ENCODE measurements at regions not wholly inside any gene's neighbourhood (a gene's known extent, or its start where the extent isn't known, plus 50 kb on each side); places are given as distances from the start of the nearest gene placed in this dataset.

DNA sequence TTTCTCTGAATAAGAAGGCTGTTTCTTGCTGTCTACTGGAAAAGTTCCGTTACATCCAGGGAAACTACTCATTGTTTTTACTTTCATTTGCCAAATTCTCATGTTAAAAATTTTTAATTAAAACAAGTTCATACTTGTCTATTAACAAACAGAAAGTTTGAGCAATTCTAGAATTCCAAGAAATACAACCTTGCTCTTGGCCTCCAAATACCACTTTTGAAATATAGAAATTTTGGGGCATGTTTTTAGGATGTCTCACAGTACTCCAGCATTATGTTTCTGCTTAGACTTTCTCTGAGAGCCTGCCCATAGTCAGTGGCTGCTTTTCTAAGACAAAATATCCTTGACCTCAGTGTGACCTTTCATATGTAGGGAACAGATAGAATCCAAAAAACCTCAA lies 228.7 kb upstream of the RND3 start:
- Histone ChIP-seq H3K4me3 (no peak overlapping the region), H4K20me1 (ENCODE audit: insufficient read depth) (no peaks in the 10 kb centered on the region), H3K9me2 (ENCODE audit: insufficient read depth) (no peaks in the 10 kb centered on the region), H3K27ac (peak overlapping the region; percentile 2; the same call in 1 of the 2 replicates), H3F3A (ENCODE audit: insufficient read depth) (peaks cover 14% of the 10 kb centered on the region), H3K79me2 (ENCODE audit: insufficient read depth) (no peaks in the 10 kb centered on the region), H3K9me3 (ENCODE audit: low read depth) (no peaks in the 10 kb centered on the region), H3K4me1 (ENCODE audit: insufficient read depth) (peaks cover 16% of the 10 kb centered on the region), H2AFZ (peak overlapping the region; percentile 4), H3K4me2 (ENCODE audit: unreplicated experiment) (peak overlapping the region; percentile 15), H3K9ac (no peak overlapping the region), H3K36me3 (ENCODE audit: low read depth) (no peaks in the 10 kb centered on the region), H3K27me3 (replicated peaks; ENCODE audit: insufficient read depth) (no peaks in the 10 kb centered on the region)
- peak; percentile 46 for DNase-seq
- in situ Hi-C loops (cut with MboI), result no loop called here
- TF ChIP-seq EZH2phosphoT487 (IDR thresholded peaks at IDR 0.05; ENCODE audit: insufficient read depth, low read depth) (no peak), EZH2 (IDR thresholded peaks at IDR 0.05; ENCODE audit: insufficient read depth, poor library complexity, severe bottlenecking) (no peak)
- 26 to 29% methylated on average over 1 of the region's 1 CpG for WGBS, 2 experiments (ENCODE audit: low coverage in 1 of 2, low lambda C conversion rate in 2 of 2, missing lambda C conversion rate in 2 of 2)

DNA sequence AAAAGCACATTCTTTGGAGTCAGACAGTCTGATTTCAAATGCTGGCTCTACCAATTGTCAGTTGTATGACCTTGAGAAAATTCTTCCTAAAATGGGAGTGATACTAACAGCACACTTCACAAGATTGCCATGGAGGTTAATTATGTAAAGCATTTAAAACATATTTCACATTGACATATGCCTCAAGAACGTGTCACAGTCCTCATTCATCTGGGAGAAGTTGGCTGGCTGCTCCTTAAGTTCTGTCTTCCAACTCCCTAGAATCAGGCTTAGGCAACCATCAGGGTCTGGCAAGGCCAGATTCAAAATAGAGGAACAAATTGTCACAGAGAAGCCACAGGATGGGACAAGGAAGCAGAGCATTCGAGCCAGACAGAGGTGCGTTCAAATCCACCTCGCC lies 228.0 kb upstream of the RND3 start:
- no peak for DNase-seq
- no peaks in the 10 kb centered on the region for H3K9me3 ChIP-seq (ENCODE audit: low read depth)
- H3K4me3 ChIP-seq, result no peak overlapping the region
- H2AFZ ChIP-seq, result peak overlapping the region; percentile 4
- H3F3A ChIP-seq (ENCODE audit: insufficient read depth), result peaks cover 14% of the 10 kb centered on the region
- H3K9ac ChIP-seq, result no peak overlapping the region
- no peaks in the 10 kb centered on the region for H4K20me1 ChIP-seq (ENCODE audit: insufficient read depth)
- H3K9me2 ChIP-seq (ENCODE audit: insufficient read depth), result no peaks in the 10 kb centered on the region
- WGBS, 2 experiments (ENCODE audit: low coverage in 1 of 2, low lambda C conversion rate in 2 of 2, missing lambda C conversion rate in 2 of 2), result 48 to 53% methylated on average over 4 of the region's 4 CpGs
- H3K79me2 ChIP-seq (ENCODE audit: insufficient read depth), result no peaks in the 10 kb centered on the region
- H3K27ac ChIP-seq, result peak overlapping the region; percentile 2; the same call in 1 of the 2 replicates
- H3K27me3 ChIP-seq (replicated peaks; ENCODE audit: insufficient read depth), result no peaks in the 10 kb centered on the region
- H3K36me3 ChIP-seq (ENCODE audit: low read depth), result no peaks in the 10 kb centered on the region
- H3K4me2 ChIP-seq (ENCODE audit: unreplicated experiment), result no peak overlapping the region
- in situ Hi-C loops (cut with MboI), result no loop called here
- H3K4me1 ChIP-seq (ENCODE audit: insufficient read depth), result peaks cover 16% of the 10 kb centered on the region
- TF ChIP-seq EZH2 (IDR thresholded peaks at IDR 0.05; ENCODE audit: insufficient read depth, poor library complexity, severe bottlenecking), result no peak
- TF ChIP-seq EZH2phosphoT487 (IDR thresholded peaks at IDR 0.05; ENCODE audit: insufficient read depth, low read depth), result no peak

DNA sequence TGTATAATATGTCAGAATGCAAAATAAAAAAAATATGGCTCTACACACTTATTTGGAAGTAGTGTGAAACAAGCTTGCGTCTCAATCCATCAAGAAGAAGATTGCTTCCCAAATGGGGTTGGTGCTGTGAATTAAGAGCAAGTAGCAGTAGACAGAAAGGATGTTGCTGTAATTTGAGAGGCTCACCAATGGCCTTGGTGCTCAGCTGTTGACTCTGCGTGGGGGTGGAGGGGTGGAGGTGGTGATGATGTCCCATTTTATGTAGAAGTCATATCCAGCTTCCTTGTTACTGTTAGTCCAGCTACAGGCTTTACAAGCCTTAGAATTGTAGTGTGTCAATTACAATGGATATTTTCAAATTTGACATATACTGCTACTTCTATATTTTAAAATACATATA lies 223.4 kb upstream of the RND3 start:
- no peak overlapping the region for H2AFZ ChIP-seq
- H3K4me1 ChIP-seq (ENCODE audit: insufficient read depth), result peaks cover 6% of the 10 kb centered on the region
- TF ChIP-seq EZH2phosphoT487 (IDR thresholded peaks at IDR 0.05; ENCODE audit: insufficient read depth, low read depth), result no peak
- TF ChIP-seq EZH2 (IDR thresholded peaks at IDR 0.05; ENCODE audit: insufficient read depth, poor library complexity, severe bottlenecking), result no peak
- WGBS, 2 experiments (ENCODE audit: low coverage in 1 of 2, low lambda C conversion rate in 2 of 2, missing lambda C conversion rate in 2 of 2), result 37 to 63% methylated on average over 2 of the region's 2 CpGs
- DNase-seq, result no peak
- H3K4me2 ChIP-seq (ENCODE audit: unreplicated experiment), result no peak overlapping the region
- H3K9ac ChIP-seq, result no peak overlapping the region
- in situ Hi-C loops (cut with MboI), result no loop called here
- no peak overlapping the region for H3K4me3 ChIP-seq
- H3K9me3 ChIP-seq (ENCODE audit: low read depth), result no peaks in the 10 kb centered on the region
- H3K27ac ChIP-seq, result no peak overlapping the region
- no peaks in the 10 kb centered on the region for H3K36me3 ChIP-seq (ENCODE audit: low read depth)
- H4K20me1 ChIP-seq (ENCODE audit: insufficient read depth), result no peaks in the 10 kb centered on the region
- no peaks in the 10 kb centered on the region for H3K9me2 ChIP-seq (ENCODE audit: insufficient read depth)
- H3K79me2 ChIP-seq (ENCODE audit: insufficient read depth), result no peaks in the 10 kb centered on the region
- no peaks in the 10 kb centered on the region for H3K27me3 ChIP-seq (replicated peaks; ENCODE audit: insufficient read depth)
- peaks cover 2% of the 10 kb centered on the region; the same call in 1 of the 2 replicates for H3F3A ChIP-seq (ENCODE audit: insufficient read depth)

DNA sequence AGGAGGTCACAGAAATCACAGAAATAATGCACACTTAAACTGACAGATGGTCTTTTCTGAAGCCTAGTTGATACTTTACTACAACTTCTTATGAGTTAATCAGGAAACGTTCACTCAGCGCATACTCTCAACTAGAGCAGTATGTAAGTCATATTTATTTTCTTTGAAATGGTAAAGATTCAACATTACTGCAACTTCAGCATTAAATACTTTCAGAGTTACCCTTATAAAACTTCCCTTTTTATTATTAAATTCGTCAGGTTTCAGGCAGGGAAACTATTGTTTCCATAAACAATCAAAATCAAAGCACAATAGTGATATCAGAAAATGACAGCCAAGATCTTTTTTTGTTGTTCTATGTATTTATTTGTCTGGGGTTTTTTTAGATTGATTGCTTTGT lies 222.6 kb upstream of the RND3 start:
- no peaks in the 10 kb centered on the region for H3F3A ChIP-seq (ENCODE audit: insufficient read depth)
- H3K9ac ChIP-seq, result no peak overlapping the region
- H3K4me2 ChIP-seq (ENCODE audit: unreplicated experiment), result no peak overlapping the region
- no peak overlapping the region for H2AFZ ChIP-seq
- no peak overlapping the region for H3K4me3 ChIP-seq
- WGBS, 2 experiments (ENCODE audit: low coverage in 1 of 2, low lambda C conversion rate in 2 of 2, missing lambda C conversion rate in 2 of 2), result 87 to 91% methylated on average over 3 of the region's 3 CpGs
- no peaks in the 10 kb centered on the region for H3K9me2 ChIP-seq (ENCODE audit: insufficient read depth)
- H3K4me1 ChIP-seq (ENCODE audit: insufficient read depth), result 0 out of 2 replicates have a peak, but pooled peaks cover 5% of the 10 kb centered on the region
- H4K20me1 ChIP-seq (ENCODE audit: insufficient read depth), result no peaks in the 10 kb centered on the region
- H3K36me3 ChIP-seq (ENCODE audit: low read depth), result no peaks in the 10 kb centered on the region
- no peaks in the 10 kb centered on the region for H3K79me2 ChIP-seq (ENCODE audit: insufficient read depth)
- no peaks in the 10 kb centered on the region for H3K27me3 ChIP-seq (replicated peaks; ENCODE audit: insufficient read depth)
- no peak overlapping the region for H3K27ac ChIP-seq
- TF ChIP-seq EZH2phosphoT487 (IDR thresholded peaks at IDR 0.05; ENCODE audit: insufficient read depth, low read depth) (no peak), EZH2 (IDR thresholded peaks at IDR 0.05; ENCODE audit: insufficient read depth, poor library complexity, severe bottlenecking) (no peak)
- H3K9me3 ChIP-seq (ENCODE audit: low read depth), result no peaks in the 10 kb centered on the region
- in situ Hi-C loops (cut with MboI), result no loop called here
- DNase-seq, result no peak

DNA sequence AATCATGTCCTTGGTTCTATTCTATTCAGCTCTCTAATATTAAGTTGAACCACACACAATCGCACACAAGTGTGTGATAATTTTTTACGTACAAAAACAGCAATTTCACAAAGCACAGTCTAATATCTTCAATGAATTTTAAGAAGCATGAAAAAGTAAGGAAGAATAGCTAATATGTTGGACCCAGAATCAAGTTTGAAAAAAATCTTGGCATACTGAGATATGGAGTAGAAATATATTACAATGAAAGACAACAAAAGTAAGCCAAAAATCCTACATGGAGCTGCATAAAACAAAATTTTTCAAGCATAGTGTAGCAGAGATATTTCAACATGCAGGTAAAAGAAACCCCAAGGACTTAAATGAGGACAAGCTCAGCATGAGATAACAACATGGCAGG lies 219.1 kb upstream of the RND3 start:
- H3K27me3 ChIP-seq (replicated peaks; ENCODE audit: insufficient read depth), result no peaks in the 10 kb centered on the region
- H3F3A ChIP-seq (ENCODE audit: insufficient read depth), result no peaks in the 10 kb centered on the region
- H3K9me2 ChIP-seq (ENCODE audit: insufficient read depth), result no peaks in the 10 kb centered on the region
- H3K27ac ChIP-seq, result no peak overlapping the region
- no peaks in the 10 kb centered on the region for H4K20me1 ChIP-seq (ENCODE audit: insufficient read depth)
- no peak for DNase-seq
- H3K4me3 ChIP-seq, result no peak overlapping the region
- no peak overlapping the region for H3K9ac ChIP-seq
- in situ Hi-C loops (cut with MboI), result no loop called here
- TF ChIP-seq EZH2 (IDR thresholded peaks at IDR 0.05; ENCODE audit: insufficient read depth, poor library complexity, severe bottlenecking) (no peak), EZH2phosphoT487 (IDR thresholded peaks at IDR 0.05; ENCODE audit: insufficient read depth, low read depth) (no peak)
- H3K4me1 ChIP-seq (ENCODE audit: insufficient read depth), result 0 out of 2 replicates have a peak, but pooled peaks cover 5% of the 10 kb centered on the region
- 76 to 78% methylated on average over 2 of the region's 2 CpGs for WGBS, 2 experiments (ENCODE audit: low coverage in 1 of 2, low lambda C conversion rate in 2 of 2, missing lambda C conversion rate in 2 of 2)
- H2AFZ ChIP-seq, result no peak overlapping the region
- H3K79me2 ChIP-seq (ENCODE audit: insufficient read depth), result no peaks in the 10 kb centered on the region
- H3K36me3 ChIP-seq (ENCODE audit: low read depth), result no peaks in the 10 kb centered on the region
- no peaks in the 10 kb centered on the region for H3K9me3 ChIP-seq (ENCODE audit: low read depth)
- no peak overlapping the region for H3K4me2 ChIP-seq (ENCODE audit: unreplicated experiment)
